ENCODE measurements at regions not wholly inside any gene's neighbourhood (a gene's known extent, or its start where the extent isn't known, plus 50 kb on each side); places are given as distances from the start of the nearest gene placed in this dataset.

DNA sequence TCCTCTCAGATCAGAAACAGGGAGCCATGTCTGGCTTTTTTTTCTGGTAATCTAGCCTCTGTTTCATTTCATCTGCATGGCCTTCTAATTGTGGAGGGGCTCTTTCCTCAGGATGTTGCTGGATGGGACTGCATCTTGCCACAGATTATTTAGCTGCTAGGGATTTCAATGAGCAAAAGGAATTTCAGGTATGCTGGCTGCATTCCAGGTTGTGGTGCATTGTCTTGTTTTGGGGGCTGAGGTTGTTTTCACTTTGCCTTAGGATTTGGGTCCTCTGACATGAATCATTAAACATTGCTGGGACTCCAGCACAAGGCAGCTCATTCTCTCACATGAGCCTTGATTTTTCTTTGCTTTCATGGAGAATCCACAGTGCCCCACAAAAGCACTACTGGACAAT is 789.3 kb upstream of the TSPY4 start:
- no peak overlapping the region for H3K4me3 ChIP-seq (replicated peaks in 1 of 3; ENCODE audit: insufficient read depth in 1 of 3, low read depth in 1 of 3, low read length in 3 of 3)
- dilution Hi-C loops (cut with MboI; ENCODE audit: extremely low pct_ligation_motif_present, low sequenced_read_pairs) (no loop called here), intact Hi-C loops (cut with micrococcal nuclease) (no loop called here)
- no peak for FAIRE-seq
- DNase-seq (ENCODE audit: low read depth, low spot score) = no peak
- H3K36me3 ChIP-seq (ENCODE audit: control insufficient read depth in 2 of 2, extremely low read depth in 1 of 2, insufficient read depth in 2 of 2, low read length in 2 of 2) = no peaks in the 10 kb centered on the region
- no peaks in the 10 kb centered on the region for H3K9me1 ChIP-seq (replicated peaks; ENCODE audit: control insufficient read depth, extremely low read depth, insufficient read depth, low read length)
- H3K9me3 ChIP-seq (replicated peaks; ENCODE audit: control insufficient read depth, insufficient read depth, low read length) = no peaks in the 10 kb centered on the region
- TF ChIP-seq, protein P1, sequence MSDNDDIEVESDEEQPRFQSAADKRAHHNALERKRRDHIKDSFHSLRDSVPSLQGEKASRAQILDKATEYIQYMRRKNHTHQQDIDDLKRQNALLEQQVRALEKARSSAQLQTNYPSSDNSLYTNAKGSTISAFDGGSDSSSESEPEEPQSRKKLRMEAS (IDR thresholded peaks at IDR 0.05; ENCODE audit: insufficient read depth, insufficient read length) = no peak
- TF ChIP-seq POLR2A (IDR thresholded peaks at IDR 0.05; ENCODE audit: low read depth, low read length) (no peak), EZH2 (IDR thresholded peaks at IDR 0.05; ENCODE audit: borderline replicate concordance, low read depth, low read length, severe bottlenecking) (no peak), MYC (IDR thresholded peaks at IDR 0.05; ENCODE audit: low read depth, low read length) (no peak), POLR2AphosphoS5 (IDR thresholded peaks at IDR 0.05; ENCODE audit: insufficient read depth, low read depth, low read length) (no peak), GATA2 (IDR thresholded peaks at IDR 0.05; ENCODE audit: insufficient read depth, insufficient read length, low read depth, low read length) (no peak), JUN (IDR thresholded peaks at IDR 0.05; ENCODE audit: borderline replicate concordance, insufficient read depth, insufficient read length, low read depth) (no peak), FOS (IDR thresholded peaks at IDR 0.05; ENCODE audit: borderline replicate concordance, insufficient read depth, low read length) (no peak)
- TF ChIP-seq, protein P2, sequence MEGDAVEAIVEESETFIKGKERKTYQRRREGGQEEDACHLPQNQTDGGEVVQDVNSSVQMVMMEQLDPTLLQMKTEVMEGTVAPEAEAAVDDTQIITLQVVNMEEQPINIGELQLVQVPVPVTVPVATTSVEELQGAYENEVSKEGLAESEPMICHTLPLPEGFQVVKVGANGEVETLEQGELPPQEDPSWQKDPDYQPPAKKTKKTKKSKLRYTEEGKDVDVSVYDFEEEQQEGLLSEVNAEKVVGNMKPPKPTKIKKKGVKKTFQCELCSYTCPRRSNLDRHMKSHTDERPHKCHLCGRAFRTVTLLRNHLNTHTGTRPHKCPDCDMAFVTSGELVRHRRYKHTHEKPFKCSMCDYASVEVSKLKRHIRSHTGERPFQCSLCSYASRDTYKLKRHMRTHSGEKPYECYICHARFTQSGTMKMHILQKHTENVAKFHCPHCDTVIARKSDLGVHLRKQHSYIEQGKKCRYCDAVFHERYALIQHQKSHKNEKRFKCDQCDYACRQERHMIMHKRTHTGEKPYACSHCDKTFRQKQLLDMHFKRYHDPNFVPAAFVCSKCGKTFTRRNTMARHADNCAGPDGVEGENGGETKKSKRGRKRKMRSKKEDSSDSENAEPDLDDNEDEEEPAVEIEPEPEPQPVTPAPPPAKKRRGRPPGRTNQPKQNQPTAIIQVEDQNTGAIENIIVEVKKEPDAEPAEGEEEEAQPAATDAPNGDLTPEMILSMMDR (IDR thresholded peaks at IDR 0.05; ENCODE audit: extremely low read depth in 1 of 2, insufficient read depth in 1 of 2, low read depth in 1 of 2, low read length in 2 of 2) = no peak
- no peaks in the 10 kb centered on the region for H3K79me2 ChIP-seq (ENCODE audit: control insufficient read depth, insufficient read depth, low read length)
- H2AFZ ChIP-seq (ENCODE audit: low read depth, low read length) = no peak overlapping the region
- ChIA-PET CTCF (no interaction called here), POLR2A (no interaction called here)
- no peak overlapping the region for H3K27ac ChIP-seq (ENCODE audit: insufficient read depth, low read depth, low read length)
- H3K27me3 ChIP-seq (ENCODE audit: control insufficient read depth in 2 of 2, insufficient read depth in 2 of 2, low read length in 2 of 2) = no peaks in the 10 kb centered on the region
- H3K4me1 ChIP-seq (ENCODE audit: control insufficient read depth, extremely low read depth, insufficient read depth, low read length) = no peaks in the 10 kb centered on the region
- no peak overlapping the region for H3K9ac ChIP-seq (replicated peaks; ENCODE audit: extremely low read depth, insufficient read depth, low read length)
- H4K20me1 ChIP-seq (replicated peaks; ENCODE audit: control insufficient read depth, extremely low read depth, insufficient read depth, low read length) = no peaks in the 10 kb centered on the region
- H3K4me2 ChIP-seq (ENCODE audit: insufficient read depth, low read length) = no peak overlapping the region
- BruUV-seq (replicated peaks) = no TSS peak

Data from endothelial cell of umbilical vein (primary cell).